SK-N-SH (cell line): ENCODE measurements at regions not wholly inside any gene's neighbourhood (a gene's known extent, or its start where the extent isn't known, plus 50 kb on each side); places are given as distances from the start of the nearest gene placed in this dataset.

Experiments
- CTCF ChIA-PET: fragments of 300-600, 350-600 bp; formaldehyde crosslinking; extraction: SDS; loops from one replicate; lab custom pipeline; 2021; lab: Yijun Ruan, JAX
- POLR2A ChIA-PET: fragments of 350-600 bp; sonication (Branson Sonifier 250); formaldehyde crosslinking; extraction: SDS; loops from one replicate; lab custom pipeline; 2020; ENCODE audit warnings: antibody characterized with exemption, inconsistent platforms; lab: Yijun Ruan, JAX
- DNase-seq: peaks from one replicate; pipeline ENCODE4 v3.0.0; 2012
- H2AFZ ChIP-seq: fragments of 200-600 bp; sonication (generic); 2 replicates; pipeline ENCODE4 v1.8.1; 2016; ENCODE audit warnings: antibody characterized with exemption, mild to moderate bottlenecking, low read depth
- H3F3A ChIP-seq: fragments of 200-600 bp; sonication (generic); replicated peaks from 2 replicates; pipeline ENCODE3; 2016; ENCODE audit warnings: antibody characterized with exemption, mild to moderate bottlenecking; ENCODE audit not compliant: insufficient read depth
- H3K27ac ChIP-seq, 2 experiments: fragments of 200-500 bp in 1 of 2; fragments of 200-600 bp in 1 of 2; sonication (Bioruptor generic) in 1 of 2; sonication (generic), shearing (Covaris generic) in 1 of 2; 2 replicates each; pipeline versions ENCODE4 v1.5.1 to v1.6.1; 2014 to 2016; ENCODE audit warnings: low read depth in 2 of 2, inconsistent platforms in 1 of 2, low read length in 1 of 2, mild to moderate bottlenecking in 1 of 2, mixed read lengths in 1 of 2
- H3K27me3 ChIP-seq: fragments of 200-600 bp; sonication (generic), shearing (Covaris generic); 2 replicates; pipeline ENCODE4 v1.6.1; 2016; ENCODE audit warnings: mixed run types; ENCODE audit not compliant: insufficient read depth
- H3K36me3 ChIP-seq, 2 experiments: fragments of 200-500 bp in 1 of 2; fragments of 200-600 bp in 1 of 2; sonication (Bioruptor generic) in 1 of 2; sonication (generic) in 1 of 2; replicated peaks in 1 of 2; 2 replicates each; pipeline versions ENCODE3 to v1.5.1; 2014 to 2016; ENCODE audit warnings: low read length in 1 of 2, mild to moderate bottlenecking in 1 of 2; ENCODE audit not compliant: insufficient read depth in 2 of 2, control insufficient read depth in 1 of 2
- H3K4me1 ChIP-seq, 2 experiments: fragments of 200-500 bp in 1 of 2; fragments of 200-600 bp in 1 of 2; sonication (Bioruptor generic) in 1 of 2; sonication (generic), shearing (Covaris generic) in 1 of 2; 2 replicates each; pipeline versions ENCODE4 v1.5.1 to v1.6.1; 2014 to 2016; ENCODE audit warnings: low read depth in 1 of 2, low read length in 1 of 2, mixed run types in 1 of 2; ENCODE audit not compliant: insufficient read depth in 2 of 2, control insufficient read depth in 1 of 2
- H3K4me2 ChIP-seq: fragments of 200-600 bp; sonication (generic), shearing (Covaris generic); 2 replicates; pipeline ENCODE4 v1.6.1; 2017; ENCODE audit warnings: mixed run types
- H3K4me3 ChIP-seq, 2 experiments: fragments of 200-500 bp in 1 of 2; fragments of 200-600 bp in 1 of 2; sonication (Bioruptor generic) in 1 of 2; sonication (generic), shearing (Covaris generic) in 1 of 2; 2 replicates each; pipeline versions ENCODE4 v1.5.1 to v1.8.1; 2014 to 2016; ENCODE audit warnings: low read depth in 2 of 2, inconsistent platforms in 1 of 2, low read length in 1 of 2, mild to moderate bottlenecking in 1 of 2, mixed read lengths in 1 of 2, moderate library complexity in 1 of 2
- H3K79me2 ChIP-seq: fragments of 200-600 bp; sonication (generic); 2 replicates; pipeline ENCODE4 v1.8.1; 2017; ENCODE audit warnings: mild to moderate bottlenecking; ENCODE audit not compliant: insufficient read depth
- H3K9ac ChIP-seq: fragments of 200-600 bp; sonication (generic); 2 replicates; pipeline ENCODE4 v1.6.1; 2017; ENCODE audit warnings: mixed run types
- H3K9me2 ChIP-seq: fragments of 200-600 bp; sonication (generic); 2 replicates; pipeline ENCODE4 v1.6.1; 2017; ENCODE audit warnings: mixed run types
- H3K9me3 ChIP-seq: fragments of 200-600 bp; sonication (generic); 2 replicates; pipeline ENCODE4 v1.6.1; 2017; ENCODE audit warnings: mixed run types, mild to moderate bottlenecking, moderate library complexity
- H4K20me1 ChIP-seq: fragments of 200-600 bp; sonication (generic); 2 replicates; pipeline ENCODE4 v1.6.1; 2017; ENCODE audit warnings: mild to moderate bottlenecking, mixed run types; ENCODE audit not compliant: insufficient read depth
- CHD2 ChIP-seq: fragments of 150-350 bp; IDR thresholded peaks from 2 replicates; pipeline ENCODE4 v1.6.1; 2018; ENCODE audit warnings: low read length; ENCODE audit not compliant: partially characterized antibody
- ELF1 ChIP-seq: IDR thresholded peaks from 2 replicates; pipeline ENCODE4 v1.4.0; 2012
- EP300 ChIP-seq, 2 experiments: IDR thresholded peaks; 2 replicates each; pipeline versions ENCODE4 v1.4.0 to v1.6.1; 2012; ENCODE audit warnings: borderline replicate concordance in 1 of 2, low read depth in 1 of 2, low read length in 1 of 2
- EZH2phosphoT487 ChIP-seq: fragments of 200-600 bp; sonication (generic); IDR thresholded peaks from 2 replicates; pipeline ENCODE4 v1.6.1; 2017; ENCODE audit warnings: low read depth, mixed run types, mild to moderate bottlenecking, antibody characterized with exemption, moderate library complexity, borderline replicate concordance
- FOSL2 ChIP-seq: IDR thresholded peaks from 2 replicates; pipeline ENCODE4 v1.4.0; 2012; ENCODE audit warnings: low read depth, mild to moderate bottlenecking, moderate library complexity, borderline replicate concordance
- FOXJ3 ChIP-seq: sonication (generic); formaldehyde crosslinking; IDR thresholded peaks from 2 replicates; pipeline ENCODE4 v1.5.1; 2020; ENCODE audit warnings: mild to moderate bottlenecking, missing genetic modification reagents
- GABPA ChIP-seq: IDR thresholded peaks from 2 replicates; pipeline ENCODE4 v1.4.0; 2012; ENCODE audit warnings: low read depth, mild to moderate bottlenecking
- GATA2 ChIP-seq: sonication (generic); formaldehyde crosslinking; IDR thresholded peaks from 2 replicates; pipeline ENCODE4 v1.5.0; 2020; ENCODE audit warnings: mild to moderate bottlenecking, missing genetic modification reagents
- JUND ChIP-seq: IDR thresholded peaks from 2 replicates; pipeline ENCODE4 v1.4.0; 2012
- MAX ChIP-seq: IDR thresholded peaks from 2 replicates; pipeline ENCODE4 v1.4.0; 2012; ENCODE audit warnings: low read depth
- MXI1 ChIP-seq: IDR thresholded peaks from 2 replicates; pipeline ENCODE4 v1.6.1; 2012; ENCODE audit warnings: mild to moderate bottlenecking, low read depth, low read length, improper control_type of control experiment
- NFIC ChIP-seq: IDR thresholded peaks from 2 replicates; pipeline ENCODE4 v1.4.0; 2012; ENCODE audit warnings: borderline replicate concordance
- NRF1 ChIP-seq: IDR thresholded peaks from 2 replicates; pipeline ENCODE4 v1.6.1; 2012; ENCODE audit warnings: low read depth, mild to moderate bottlenecking, low read length
- RAD21 ChIP-seq: IDR thresholded peaks from 2 replicates; pipeline ENCODE4 v1.6.1; 2012; ENCODE audit warnings: mild to moderate bottlenecking, low read length
- RCOR1 ChIP-seq: fragments of 150-350 bp; IDR thresholded peaks from 2 replicates; pipeline ENCODE4 v1.6.1; 2017; ENCODE audit warnings: antibody characterized with exemption, low read length
- RFX5 ChIP-seq: IDR thresholded peaks from 2 replicates; pipeline ENCODE4 v1.6.1; 2012; ENCODE audit warnings: mild to moderate bottlenecking, improper control_type of control experiment, low read length
- RXRA ChIP-seq: IDR thresholded peaks from 2 replicates; pipeline ENCODE4 v1.4.0; 2012; ENCODE audit warnings: low read depth, mild to moderate bottlenecking, borderline replicate concordance
- SMC3 ChIP-seq: IDR thresholded peaks from 2 replicates; pipeline ENCODE4 v1.6.1; 2012; ENCODE audit warnings: low read depth, low read length, improper control_type of control experiment
- TAF1 ChIP-seq: IDR thresholded peaks from 2 replicates; pipeline ENCODE4 v1.6.1; 2012; ENCODE audit warnings: low read depth, mild to moderate bottlenecking, low read length, moderate library complexity, borderline replicate concordance
- TCF12 ChIP-seq: IDR thresholded peaks from 2 replicates; pipeline ENCODE4 v1.4.0; 2012
- YY1 ChIP-seq: IDR thresholded peaks from 2 replicates; pipeline ENCODE4 v1.4.0; 2012; ENCODE audit warnings: low read depth, mild to moderate bottlenecking
- WGBS: methylation state at CpG from one replicate; pipeline ENCODE4 v1.1.6; 2017; ENCODE audit warnings: low lambda C conversion rate; 5-methylcytosine and 5-hydroxymethylcytosine counted together
- TF ChIP-seq, protein P1 (sequence below): fragments of 150-350 bp; IDR thresholded peaks from 2 replicates; pipeline ENCODE4 v1.6.1; 2016; ENCODE audit warnings: mild to moderate bottlenecking, low read depth, low read length
- TF ChIP-seq, protein P2 (sequence below): IDR thresholded peaks from 2 replicates; pipeline ENCODE4; 2012

DNA sequence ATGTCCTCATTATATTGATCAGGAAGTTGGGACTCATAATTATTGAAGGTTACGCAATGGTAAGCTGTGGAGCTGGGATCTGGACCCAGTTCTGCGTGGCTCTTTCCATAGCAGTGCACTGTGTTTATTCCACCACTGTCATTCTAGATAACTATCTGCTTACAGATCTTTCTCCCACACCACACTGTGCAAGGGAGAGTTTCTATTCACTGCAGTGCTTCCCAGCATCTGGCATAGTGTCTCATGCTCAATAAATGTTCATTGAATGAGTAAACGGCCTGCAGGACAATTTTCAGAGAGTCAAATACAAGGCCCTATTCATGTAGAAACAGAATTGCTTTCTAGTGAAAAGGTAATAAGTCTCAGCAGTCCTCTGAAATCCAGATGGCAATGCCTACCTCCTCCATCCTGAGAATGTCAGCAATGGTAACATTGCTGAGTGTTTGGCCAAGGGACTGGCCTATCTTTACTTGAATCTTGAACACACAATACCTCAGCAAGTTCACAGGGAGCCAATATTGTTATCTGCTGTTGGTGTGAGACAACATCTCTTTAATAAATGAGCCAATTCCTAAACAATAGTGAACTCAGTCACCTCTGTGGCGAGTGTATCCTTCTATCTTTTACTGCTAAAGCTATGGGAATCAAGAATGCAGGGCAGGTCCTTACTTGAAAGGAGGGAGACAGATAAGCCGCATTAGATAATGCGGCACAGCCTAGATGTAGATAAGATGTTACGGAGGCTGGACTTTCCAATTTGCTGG, 332.4 kb upstream of the PRICKLE1 start:
- no peak overlapping the region for H3K9ac ChIP-seq
- no peak overlapping the region for H3K4me2 ChIP-seq
- POLR2A ChIA-PET = no interaction called here
- 27% methylated on average over 7 of the region's 7 CpGs for WGBS
- no peaks in the 10 kb centered on the region for H3K9me3 ChIP-seq
- H4K20me1 ChIP-seq = no peaks in the 10 kb centered on the region
- peak; percentile 9 for DNase-seq
- H2AFZ ChIP-seq = no peak overlapping the region
- no peaks in the 10 kb centered on the region for H3K9me2 ChIP-seq
- H3K36me3 ChIP-seq = no peaks in the 10 kb centered on the region
- H3K27me3 ChIP-seq = no peaks in the 10 kb centered on the region
- no peak overlapping the region for H3K4me3 ChIP-seq
- TF ChIP-seq RFX5 (no peak), GATA2 (peak; percentile 76), TCF12 (no peak; the same call in 1 of the 2 replicates), EP300 (IDR thresholded peaks at IDR 0.05; ENCODE audit: borderline replicate concordance in 1 of 2, low read depth in 1 of 2, low read length in 1 of 2) (peak in 1 of 2 experiments; percentile 15; a peak in 1 of 4 replicates), CHD2 (peak; percentile 18), MXI1 (peak; percentile 26; the same call in 1 of the 2 replicates), GABPA (no peak), MAX (no peak), FOXJ3 (CRISPR knock-in tag) (peak; percentile 34; the same call in 1 of the 2 replicates), NFIC (no peak), RCOR1 (no peak), RAD21 (no peak)
- TF ChIP-seq, protein P1, sequence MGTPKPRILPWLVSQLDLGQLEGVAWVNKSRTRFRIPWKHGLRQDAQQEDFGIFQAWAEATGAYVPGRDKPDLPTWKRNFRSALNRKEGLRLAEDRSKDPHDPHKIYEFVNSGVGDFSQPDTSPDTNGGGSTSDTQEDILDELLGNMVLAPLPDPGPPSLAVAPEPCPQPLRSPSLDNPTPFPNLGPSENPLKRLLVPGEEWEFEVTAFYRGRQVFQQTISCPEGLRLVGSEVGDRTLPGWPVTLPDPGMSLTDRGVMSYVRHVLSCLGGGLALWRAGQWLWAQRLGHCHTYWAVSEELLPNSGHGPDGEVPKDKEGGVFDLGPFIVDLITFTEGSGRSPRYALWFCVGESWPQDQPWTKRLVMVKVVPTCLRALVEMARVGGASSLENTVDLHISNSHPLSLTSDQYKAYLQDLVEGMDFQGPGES = no peak
- TF ChIP-seq, protein P2, sequence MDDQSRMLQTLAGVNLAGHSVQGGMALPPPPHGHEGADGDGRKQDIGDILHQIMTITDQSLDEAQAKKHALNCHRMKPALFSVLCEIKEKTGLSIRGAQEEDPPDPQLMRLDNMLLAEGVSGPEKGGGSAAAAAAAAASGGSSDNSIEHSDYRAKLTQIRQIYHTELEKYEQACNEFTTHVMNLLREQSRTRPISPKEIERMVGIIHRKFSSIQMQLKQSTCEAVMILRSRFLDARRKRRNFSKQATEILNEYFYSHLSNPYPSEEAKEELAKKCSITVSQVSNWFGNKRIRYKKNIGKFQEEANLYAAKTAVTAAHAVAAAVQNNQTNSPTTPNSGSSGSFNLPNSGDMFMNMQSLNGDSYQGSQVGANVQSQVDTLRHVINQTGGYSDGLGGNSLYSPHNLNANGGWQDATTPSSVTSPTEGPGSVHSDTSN = no peak
- no peaks in the 10 kb centered on the region for H3F3A ChIP-seq
- H3K79me2 ChIP-seq = no peaks in the 10 kb centered on the region
- peak overlapping the region in 1 of 2 experiments; percentile 55; a peak in 2 of 4 replicates for H3K27ac ChIP-seq
- peaks cover 0 to 17% of the 10 kb centered on the region in 2 experiments; a peak in 2 of 4 replicates for H3K4me1 ChIP-seq
- CTCF ChIA-PET = no interaction called here

GRCh38 chr12:42919691-42920090, 330.1 kb upstream of the PRICKLE1 start:
- CTCF ChIA-PET = no interaction called here
- WGBS = 75% methylated on average over 1 of the region's 1 CpG
- peaks cover 0 to 17% of the 10 kb centered on the region in 2 experiments; a peak in 2 of 4 replicates for H3K4me1 ChIP-seq
- H3F3A ChIP-seq = no peaks in the 10 kb centered on the region
- H3K4me3 ChIP-seq = no peak overlapping the region
- no peaks in the 10 kb centered on the region for H3K9me3 ChIP-seq
- no peak overlapping the region for H3K27ac ChIP-seq
- H2AFZ ChIP-seq = no peak overlapping the region
- H3K36me3 ChIP-seq = no peaks in the 10 kb centered on the region
- DNase-seq = no peak
- H3K4me2 ChIP-seq = no peak overlapping the region
- no peaks in the 10 kb centered on the region for H3K79me2 ChIP-seq
- no peaks in the 10 kb centered on the region for H3K9me2 ChIP-seq
- no peaks in the 10 kb centered on the region for H4K20me1 ChIP-seq
- POLR2A ChIA-PET = no interaction called here
- H3K27me3 ChIP-seq = no peaks in the 10 kb centered on the region
- no peak overlapping the region for H3K9ac ChIP-seq
- TF ChIP-seq NRF1 = no peak
- TF ChIP-seq RXRA = no peak
- TF ChIP-seq, protein P2 = no peak
- TF ChIP-seq JUND = no peak
- TF ChIP-seq, protein P1 = no peak
- TF ChIP-seq ELF1 = no peak
- no peak for TF ChIP-seq MAX
- TF ChIP-seq TAF1 = no peak
- TF ChIP-seq RCOR1 = no peak
- TF ChIP-seq FOXJ3 (CRISPR knock-in tag) = no peak
- no peak for TF ChIP-seq YY1
- TF ChIP-seq EZH2phosphoT487 = no peak
- TF ChIP-seq GATA2 = no peak
- no peak for TF ChIP-seq TCF12
- TF ChIP-seq GABPA = no peak
- no peak for TF ChIP-seq FOSL2
- TF ChIP-seq SMC3 = no peak
